Panc1 (cell line): ENCODE measurements at regions not wholly inside any gene's neighbourhood (a gene's known extent, or its start where the extent isn't known, plus 50 kb on each side); places are given as distances from the start of the nearest gene placed in this dataset.

ENCODE experiments used
- CTCF ChIP-seq: fragments of 450-650 bp; IDR thresholded peaks from 2 replicates; pipeline ENCODE4 v1.5.1; 2017; ENCODE audit warnings: mild to moderate bottlenecking
- POLR2AphosphoS5 ChIP-seq: IDR thresholded peaks from 2 replicates; pipeline ENCODE4 v1.6.1; 2012; ENCODE audit warnings: mild to moderate bottlenecking, low read depth, low read length, moderate library complexity

DNA sequence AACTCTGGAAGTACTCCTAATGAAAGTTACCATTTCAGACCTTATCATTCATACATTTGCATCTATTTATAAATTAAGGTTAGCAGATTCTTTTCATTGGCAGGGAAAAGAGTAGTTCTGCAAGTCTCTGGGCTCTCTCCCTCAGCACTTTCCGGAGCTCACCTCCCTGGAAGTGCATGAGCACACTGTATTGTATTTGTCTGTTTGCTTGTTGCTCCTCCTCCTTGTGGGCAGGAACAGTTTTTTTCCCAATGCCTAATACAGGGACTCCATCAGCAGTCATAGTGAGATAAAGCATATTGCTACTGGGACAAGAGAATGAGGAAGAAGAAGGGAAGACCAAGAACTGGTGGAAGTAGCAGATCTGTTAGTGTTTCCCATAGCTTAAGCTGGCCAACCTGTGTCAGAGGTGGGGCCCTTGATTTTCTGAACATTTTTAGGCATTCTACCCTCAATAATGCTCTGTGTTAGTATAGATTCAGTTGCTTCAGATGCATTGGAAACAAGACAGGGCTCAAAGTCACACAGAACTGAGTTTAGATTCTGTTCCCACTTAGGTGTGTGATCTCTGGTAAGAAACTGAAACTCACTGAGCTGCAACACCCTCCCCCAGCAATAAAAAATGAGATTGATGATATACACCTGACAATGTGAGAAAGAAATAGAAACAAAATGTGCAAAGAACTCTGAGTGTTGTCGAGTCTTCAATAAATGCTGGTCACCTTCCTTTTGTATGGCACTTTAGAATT is 407.8 kb downstream of the TUSC7 start:
- TF ChIP-seq CTCF (no peak), POLR2AphosphoS5 (no peak)
